Kidney (tissue), 13 donors: ENCODE measurements at regions not wholly inside any gene's neighbourhood (a gene's known extent, or its start where the extent isn't known, plus 50 kb on each side); places are given as distances from the start of the nearest gene placed in this dataset.

Experiments used
- DNase-seq, 5 donors: peaks; one replicate each; pipeline ENCODE4 v3.0.0-alpha.2; 2013 to 2020
- FAIRE-seq: peaks from 2 replicates; lab custom pipeline; 2012; peaks lifted over from hg19 to GRCh38; lab: Jason Lieb, UNC
- H3K27ac ChIP-seq, 2 donors: one replicate each; pipeline ENCODE4 v1.7.0; 2013; ENCODE audit warnings: low read depth in 2 of 2, low read length in 2 of 2, inconsistent platforms in 1 of 2
- H3K27me3 ChIP-seq: one replicate; pipeline ENCODE4 v1.7.1; 2013; ENCODE audit warnings: low read length, inconsistent platforms; ENCODE audit not compliant: control insufficient read depth, insufficient read depth
- H3K36me3 ChIP-seq, 3 donors: one replicate each; pipeline versions ENCODE4 v1.7.0 to v1.7.1; 2013; ENCODE audit warnings: low read length in 3 of 3, control low read depth in 1 of 3, inconsistent platforms in 1 of 3; ENCODE audit not compliant: insufficient read depth in 3 of 3, control insufficient read depth in 2 of 3
- H3K4me1 ChIP-seq, 3 donors: one replicate each; pipeline versions ENCODE4 v1.7.0 to v1.7.1; 2013; ENCODE audit warnings: low read length in 3 of 3, inconsistent platforms in 1 of 3, low read depth in 1 of 3; ENCODE audit not compliant: control insufficient read depth in 2 of 3, insufficient read depth in 2 of 3
- H3K4me3 ChIP-seq, 3 donors: one replicate each; pipeline versions ENCODE4 v1.7.0 to v1.8.1; 2013; ENCODE audit warnings: low read length in 3 of 3, control low read depth in 1 of 3, inconsistent platforms in 1 of 3
- H3K9ac ChIP-seq, 3 donors: one replicate each; pipeline versions ENCODE4 v1.7.0 to v1.7.1; 2013; ENCODE audit warnings: low read length in 3 of 3, control low read depth in 1 of 3, inconsistent platforms in 1 of 3
- H3K9me3 ChIP-seq, 3 donors: one replicate each; pipeline versions ENCODE4 v1.7.0 to v1.7.1; 2013; ENCODE audit warnings: low read length in 3 of 3, control low read depth in 1 of 3, inconsistent platforms in 1 of 3; ENCODE audit not compliant: control insufficient read depth in 2 of 3, insufficient read depth in 1 of 3
- CTCF ChIP-seq: IDR thresholded peaks from 3 replicates; pipeline ENCODE4 v1.5.1; 2012; ENCODE audit warnings: mild to moderate bottlenecking, moderate library complexity, borderline replicate concordance; ENCODE audit not compliant: insufficient read depth; ENCODE audit errors: extremely low read depth
- intact Hi-C: fragments of 100-400 bp; cut with DNase I; formaldehyde crosslinking; loops from one replicate; pipeline ENCODE4 v1.11.1; 2022
- donor health status: control.
- donor health status: control.
- donor health status: control.
- donor health status: control.
- donor health status: control.
- donor health status: DM: yes; HTN: yes; CAD: no.
- donor health status: Normal renal cell carcinoma (clear cell type).

- no peak overlapping the region for H3K9ac ChIP-seq
- TF ChIP-seq CTCF, result no peak
- intact Hi-C loops, result no loop called here
- FAIRE-seq, result no peak
- no peak for DNase-seq
- H3K4me3 ChIP-seq, result no peak overlapping the region
- no peak overlapping the region for H3K27ac ChIP-seq
- H3K4me1 ChIP-seq, result peaks cover 0 to 2% (median 0%) of the 10 kb centered on the region in 3 donors
- H3K36me3 ChIP-seq, result no peaks in the 10 kb centered on the region
- H3K9me3 ChIP-seq, result no peaks in the 10 kb centered on the region
- peaks cover 8% of the 10 kb centered on the region for H3K27me3 ChIP-seq
Observed at GRCh38 chr16:86306011-86306644, 204.2 kb upstream of the FOXF1 start.

- H3K9ac ChIP-seq, result no peak overlapping the region
- H3K4me1 ChIP-seq, result peaks cover 0 to 2% (median 0%) of the 10 kb centered on the region in 3 donors
- no peak overlapping the region for H3K4me3 ChIP-seq
- intact Hi-C loops, result no loop called here
- DNase-seq (no peak), FAIRE-seq (no peak)
- no peaks in the 10 kb centered on the region for H3K36me3 ChIP-seq
- H3K27ac ChIP-seq, result no peak overlapping the region
- peaks cover 6% of the 10 kb centered on the region for H3K27me3 ChIP-seq
- no peak for TF ChIP-seq CTCF
- H3K9me3 ChIP-seq, result no peaks in the 10 kb centered on the region
Observed at GRCh38 chr16:86306811-86307513, 203.4 kb upstream of the FOXF1 start.

- Histone ChIP-seq H3K27me3 (peaks cover 5% of the 10 kb centered on the region), H3K4me3 (no peak overlapping the region), H3K4me1 (peaks cover 0 to 2% (median 0%) of the 10 kb centered on the region in 3 donors), H3K9ac (no peak overlapping the region), H3K9me3 (no peaks in the 10 kb centered on the region), H3K36me3 (no peaks in the 10 kb centered on the region), H3K27ac (no peak overlapping the region)
- TF ChIP-seq CTCF, result no peak
- intact Hi-C loops, result no loop called here
- FAIRE-seq (no peak), DNase-seq (no peak)
Observed at GRCh38 chr16:86307514-86307903, 202.8 kb upstream of the FOXF1 start.
